Stimulated activated naive CD8-positive, alpha-beta T cell treated with anti-CD3 and anti-CD28 coated beads, Interleukin-15, Interleukin-2, amounts not matched to agents 100 ng/mL and 50 ng/mL, for 24 hours (primary cell): ENCODE measurements at regions not wholly inside any gene's neighbourhood (a gene's known extent, or its start where the extent isn't known, plus 50 kb on each side); places are given as distances from the start of the nearest gene placed in this dataset.
"Not testable (repeated sequence)": the region's sequence is repeated elsewhere in the genome, so short reads cannot be mapped to it uniquely, and the experiment has no call there.

Source experiments
- H3K27ac Mint-ChIP-seq: one replicate; pipeline ENCODE4 v1.8.0; 2021; ENCODE audit warnings: mild to moderate bottlenecking, mixed read lengths
- H3K27me3 Mint-ChIP-seq: one replicate; pipeline ENCODE4 v1.8.0; 2021; ENCODE audit warnings: mixed read lengths
- H3K36me3 Mint-ChIP-seq: one replicate; pipeline ENCODE4 v1.8.0; 2021; ENCODE audit warnings: low read depth, mixed read lengths
- H3K4me1 Mint-ChIP-seq: one replicate; pipeline ENCODE4 v1.8.0; 2021; ENCODE audit warnings: low read depth, mixed read lengths
- H3K4me3 Mint-ChIP-seq: one replicate; pipeline ENCODE4 v1.8.0; 2021; ENCODE audit warnings: mild to moderate bottlenecking, mixed read lengths
- H3K9me3 Mint-ChIP-seq: one replicate; pipeline ENCODE4 v1.8.0; 2021; ENCODE audit warnings: mixed read lengths

- Mint-ChIP-seq H3K27ac (no peak overlapping the region), H3K4me1 (peaks cover 32% of the 10 kb centered on the region), H3K36me3 (no peaks in the 10 kb centered on the region), H3K27me3 (no peaks in the 10 kb centered on the region), H3K4me3 (no peak overlapping the region), H3K9me3 (no peaks in the 10 kb centered on the region)
Observed at GRCh38 chr2:147621656-147622197, 223.1 kb upstream of the ACVR2A start.

- Mint-ChIP-seq H3K9me3 (no peaks in the 10 kb centered on the region), H3K4me1 (peaks cover 25% of the 10 kb centered on the region), H3K27ac (no peak overlapping the region), H3K27me3 (no peaks in the 10 kb centered on the region), H3K4me3 (no peak overlapping the region), H3K36me3 (no peaks in the 10 kb centered on the region)
Observed at GRCh38 chr2:147619808-147620207, 225.0 kb upstream of the ACVR2A start.

GRCh38 chr2:147615726-147616125 is 229.1 kb upstream of the ACVR2A start:
- no peaks in the 10 kb centered on the region for H3K27me3 Mint-ChIP-seq
- H3K36me3 Mint-ChIP-seq: no peaks in the 10 kb centered on the region
- no peak overlapping the region for H3K4me3 Mint-ChIP-seq
- no peaks in the 10 kb centered on the region for H3K9me3 Mint-ChIP-seq
- H3K4me1 Mint-ChIP-seq: no peaks in the 10 kb centered on the region
- no peak overlapping the region for H3K27ac Mint-ChIP-seq

GRCh38 chr2:147614979-147615470 is 229.8 kb upstream of the ACVR2A start:
- Mint-ChIP-seq H3K27me3 (no peaks in the 10 kb centered on the region), H3K4me1 (no peaks in the 10 kb centered on the region), H3K27ac (no peak overlapping the region), H3K9me3 (no peaks in the 10 kb centered on the region), H3K4me3 (no peak overlapping the region), H3K36me3 (no peaks in the 10 kb centered on the region)

- no peaks in the 10 kb centered on the region for H3K9me3 Mint-ChIP-seq
- H3K27me3 Mint-ChIP-seq: no peaks in the 10 kb centered on the region
- no peaks in the 10 kb centered on the region for H3K36me3 Mint-ChIP-seq
Observed at GRCh38 chr2:147614471-147614870, 230.4 kb upstream of the ACVR2A start.

GRCh38 chr2:147610496-147611040 is 234.3 kb upstream of the ACVR2A start:
- no peaks in the 10 kb centered on the region for H3K9me3 Mint-ChIP-seq
- no peak overlapping the region for H3K27ac Mint-ChIP-seq
- no peaks in the 10 kb centered on the region for H3K36me3 Mint-ChIP-seq
- no peaks in the 10 kb centered on the region for H3K4me1 Mint-ChIP-seq
- no peaks in the 10 kb centered on the region for H3K27me3 Mint-ChIP-seq
- H3K4me3 Mint-ChIP-seq: no peak overlapping the region

More at GRCh38 chr2:147614471-147614870, 230.4 kb upstream of the ACVR2A start:
- H3K27ac Mint-ChIP-seq: no peak overlapping the region
- H3K4me3 Mint-ChIP-seq: no peak overlapping the region
- H3K4me1 Mint-ChIP-seq: no peaks in the 10 kb centered on the region

- H3K4me3 Mint-ChIP-seq: no peak overlapping the region
- no peaks in the 10 kb centered on the region for H3K9me3 Mint-ChIP-seq
- no peaks in the 10 kb centered on the region for H3K36me3 Mint-ChIP-seq
- no peaks in the 10 kb centered on the region for H3K27me3 Mint-ChIP-seq
- H3K27ac Mint-ChIP-seq: no peak overlapping the region
- H3K4me1 Mint-ChIP-seq: no peaks in the 10 kb centered on the region
Observed at GRCh38 chr2:147609301-147609700, 235.5 kb upstream of the ACVR2A start.

- Mint-ChIP-seq H3K4me1 (no peaks in the 10 kb centered on the region), H3K27me3 (no peaks in the 10 kb centered on the region), H3K9me3 (peaks cover 4% of the 10 kb centered on the region), H3K36me3 (no peaks in the 10 kb centered on the region), H3K27ac (no peak overlapping the region), H3K4me3 (no peak overlapping the region)
Observed at GRCh38 chr2:147607379-147607778, 237.4 kb upstream of the ACVR2A start.

- no peaks in the 10 kb centered on the region for H3K36me3 Mint-ChIP-seq
- no peaks in the 10 kb centered on the region for H3K4me1 Mint-ChIP-seq
Observed at GRCh38 chr2:147603876-147604275, 241.0 kb upstream of the ACVR2A start.

GRCh38 chr2:147603447-147603846 is 241.4 kb upstream of the ACVR2A start:
- Mint-ChIP-seq H3K4me3 (no peak overlapping the region), H3K9me3 (peaks cover 4% of the 10 kb centered on the region), H3K36me3 (no peaks in the 10 kb centered on the region), H3K27me3 (no peaks in the 10 kb centered on the region), H3K4me1 (no peaks in the 10 kb centered on the region), H3K27ac (no peak overlapping the region)

More at GRCh38 chr2:147603876-147604275, 241.0 kb upstream of the ACVR2A start:
- no peak overlapping the region for H3K27ac Mint-ChIP-seq
- H3K9me3 Mint-ChIP-seq: peaks cover 4% of the 10 kb centered on the region
- H3K4me3 Mint-ChIP-seq: no peak overlapping the region
- H3K27me3 Mint-ChIP-seq: no peaks in the 10 kb centered on the region

GRCh38 chr2:147600646-147601045 is 244.2 kb upstream of the ACVR2A start:
- no peak overlapping the region for H3K4me3 Mint-ChIP-seq
- no peaks in the 10 kb centered on the region for H3K27me3 Mint-ChIP-seq
- no peak overlapping the region for H3K27ac Mint-ChIP-seq

GRCh38 chr2:147600223-147600622 is 244.6 kb upstream of the ACVR2A start:
- Mint-ChIP-seq H3K4me3 (no peak overlapping the region), H3K4me1 (no peaks in the 10 kb centered on the region), H3K9me3 (peaks cover 4% of the 10 kb centered on the region), H3K27ac (no peak overlapping the region), H3K27me3 (no peaks in the 10 kb centered on the region), H3K36me3 (no peaks in the 10 kb centered on the region)

More at GRCh38 chr2:147600646-147601045, 244.2 kb upstream of the ACVR2A start:
- Mint-ChIP-seq H3K9me3 (peaks cover 4% of the 10 kb centered on the region), H3K36me3 (no peaks in the 10 kb centered on the region), H3K4me1 (no peaks in the 10 kb centered on the region)

- H3K27me3 Mint-ChIP-seq: no peaks in the 10 kb centered on the region
- no peak overlapping the region for H3K27ac Mint-ChIP-seq
- H3K36me3 Mint-ChIP-seq: no peaks in the 10 kb centered on the region
- H3K9me3 Mint-ChIP-seq: peaks cover 7% of the 10 kb centered on the region
- H3K4me1 Mint-ChIP-seq: no peaks in the 10 kb centered on the region
- no peak overlapping the region for H3K4me3 Mint-ChIP-seq
Observed at GRCh38 chr2:147595200-147595599, 249.6 kb upstream of the ACVR2A start.

GRCh38 chr2:147594038-147594437 is 250.8 kb upstream of the ACVR2A start:
- no peaks in the 10 kb centered on the region for H3K4me1 Mint-ChIP-seq

GRCh38 chr2:147592784-147593183 is 252.0 kb upstream of the ACVR2A start:
- not testable (repeated sequence) for H3K36me3 Mint-ChIP-seq, H3K4me1 Mint-ChIP-seq, H3K9me3 Mint-ChIP-seq, H3K4me3 Mint-ChIP-seq, H3K27me3 Mint-ChIP-seq, H3K27ac Mint-ChIP-seq

More at GRCh38 chr2:147594038-147594437, 250.8 kb upstream of the ACVR2A start:
- Mint-ChIP-seq H3K27me3 (no peaks in the 10 kb centered on the region), H3K27ac (no peak overlapping the region), H3K4me3 (no peak overlapping the region), H3K9me3 (peaks cover 7% of the 10 kb centered on the region), H3K36me3 (no peaks in the 10 kb centered on the region)

- Mint-ChIP-seq H3K9me3 (peaks cover 12% of the 10 kb centered on the region), H3K4me3 (no peak overlapping the region), H3K4me1 (no peaks in the 10 kb centered on the region), H3K27me3 (no peaks in the 10 kb centered on the region), H3K27ac (no peak overlapping the region), H3K36me3 (no peaks in the 10 kb centered on the region)
Observed at GRCh38 chr2:147589127-147589526, 255.7 kb upstream of the ACVR2A start.
